Esophagus squamous epithelium (tissue), 4 donors: ENCODE measurements at regions not wholly inside any gene's neighbourhood (a gene's known extent, or its start where the extent isn't known, plus 50 kb on each side); places are given as distances from the start of the nearest gene placed in this dataset.

Source experiments
- POLR2A ChIP-seq, 4 donors: fragments of 450-650 bp; IDR thresholded peaks; one replicate each; pipeline ENCODE4 v1.6.1; 2017; ENCODE audit warnings: antibody characterized with exemption in 4 of 4, mild to moderate bottlenecking in 4 of 4, moderate library complexity in 3 of 4
- TF ChIP-seq, protein P1 (sequence below), 6 experiments: fragments of 450-650 bp in 4 of 6; fragments of 200-600 bp in 2 of 6; sonication (generic) in 2 of 6; IDR thresholded peaks; one replicate each; pipeline ENCODE4 v1.5.1; 2016 to 2019; ENCODE audit warnings: antibody characterized with exemption in 6 of 6, mild to moderate bottlenecking in 4 of 6, moderate library complexity in 4 of 6

DNA sequence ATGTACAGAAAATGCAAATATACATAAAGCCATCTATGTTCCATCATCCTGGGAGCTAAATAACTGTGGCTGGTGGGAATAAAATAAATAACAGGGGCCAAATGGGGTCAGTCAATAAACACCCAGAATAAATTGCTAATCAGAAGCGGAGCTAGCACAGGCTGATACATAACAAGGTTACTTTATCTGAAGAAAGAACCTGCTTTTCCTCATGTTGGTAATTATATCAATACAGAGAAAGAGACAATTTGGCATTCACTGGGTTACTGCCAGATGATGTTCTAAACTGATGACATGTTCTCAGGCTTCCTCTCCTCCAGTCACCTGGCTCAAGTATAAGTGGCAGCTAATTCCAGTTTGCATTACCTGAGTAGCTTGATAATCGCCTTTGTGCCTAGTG lies 144.9 kb upstream of the CD180 start:
- TF ChIP-seq, protein P1, sequence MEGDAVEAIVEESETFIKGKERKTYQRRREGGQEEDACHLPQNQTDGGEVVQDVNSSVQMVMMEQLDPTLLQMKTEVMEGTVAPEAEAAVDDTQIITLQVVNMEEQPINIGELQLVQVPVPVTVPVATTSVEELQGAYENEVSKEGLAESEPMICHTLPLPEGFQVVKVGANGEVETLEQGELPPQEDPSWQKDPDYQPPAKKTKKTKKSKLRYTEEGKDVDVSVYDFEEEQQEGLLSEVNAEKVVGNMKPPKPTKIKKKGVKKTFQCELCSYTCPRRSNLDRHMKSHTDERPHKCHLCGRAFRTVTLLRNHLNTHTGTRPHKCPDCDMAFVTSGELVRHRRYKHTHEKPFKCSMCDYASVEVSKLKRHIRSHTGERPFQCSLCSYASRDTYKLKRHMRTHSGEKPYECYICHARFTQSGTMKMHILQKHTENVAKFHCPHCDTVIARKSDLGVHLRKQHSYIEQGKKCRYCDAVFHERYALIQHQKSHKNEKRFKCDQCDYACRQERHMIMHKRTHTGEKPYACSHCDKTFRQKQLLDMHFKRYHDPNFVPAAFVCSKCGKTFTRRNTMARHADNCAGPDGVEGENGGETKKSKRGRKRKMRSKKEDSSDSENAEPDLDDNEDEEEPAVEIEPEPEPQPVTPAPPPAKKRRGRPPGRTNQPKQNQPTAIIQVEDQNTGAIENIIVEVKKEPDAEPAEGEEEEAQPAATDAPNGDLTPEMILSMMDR (IDR thresholded peaks at IDR 0.05) = no peak
- no peak for TF ChIP-seq POLR2A (IDR thresholded peaks at IDR 0.05)
